ENCODE measurements at regions not wholly inside any gene's neighbourhood (a gene's known extent, or its start where the extent isn't known, plus 50 kb on each side); places are given as distances from the start of the nearest gene placed in this dataset.
A peak's percentile ranks its signal among the peaks of the same experiment; 100 is the strongest.

DNA sequence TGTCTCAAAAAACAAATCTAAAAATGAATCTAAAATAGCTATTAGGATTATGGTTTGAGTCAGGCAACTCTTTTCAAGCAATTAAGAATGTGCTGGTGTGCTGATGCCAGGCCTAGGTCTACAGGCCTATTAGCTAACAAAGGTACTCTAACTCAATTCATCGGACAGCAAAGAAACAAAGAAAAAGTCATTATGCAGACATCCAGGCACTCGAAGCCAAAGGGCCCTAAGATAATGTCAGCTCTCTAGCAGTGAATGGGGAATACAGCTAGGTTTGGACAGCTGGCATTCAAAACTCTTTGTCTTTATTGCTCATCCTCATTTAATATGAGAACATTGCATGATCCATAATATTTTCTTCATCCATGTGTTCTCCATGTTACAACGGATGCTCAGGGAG is 108.5 kb downstream of the TMEM114 start:
- H3K27me3 ChIP-seq (replicated peaks in 1 of 4; ENCODE audit: control insufficient read depth in 3 of 4, extremely low read depth in 1 of 4, insufficient read depth in 3 of 4, low read length in 3 of 4) = peaks cover 0 to 30% (median 14%) of the 10 kb centered on the region in 4 experiments; a peak in 6 of 7 replicates
- no peaks in the 10 kb centered on the region for H3K23me2 ChIP-seq (ENCODE audit: low read depth, low read length)
- no peak overlapping the region for H2BK15ac ChIP-seq (ENCODE audit: low read length)
- no peak overlapping the region for H2AK5ac ChIP-seq (ENCODE audit: low read depth, low read length)
- FAIRE-seq = no peak
- no peak for DNase-seq (ENCODE audit: low read depth in 1 of 2, low spot score in 2 of 2)
- H3K4me1 ChIP-seq (replicated peaks in 1 of 4; ENCODE audit: control insufficient read depth in 3 of 4, insufficient read depth in 4 of 4, low read length in 3 of 4) = no peaks in the 10 kb centered on the region
- no peak overlapping the region for H3K4me3 ChIP-seq (ENCODE audit: extremely low read depth in 1 of 4, insufficient read depth in 2 of 4, low read depth in 3 of 4, low read length in 4 of 4)
- H4K5ac ChIP-seq (ENCODE audit: insufficient read length, low read depth, low read length) = no peak overlapping the region
- H2BK20ac ChIP-seq (ENCODE audit: low read length) = no peak overlapping the region
- no peak overlapping the region for H3K18ac ChIP-seq (ENCODE audit: extremely low read depth, low read length)
- no peak overlapping the region for H2BK120ac ChIP-seq (replicated peaks; ENCODE audit: low read depth, low read length)
- H3K27ac ChIP-seq (ENCODE audit: low read depth, low read length) = no peak overlapping the region
- no peak overlapping the region for H3K56ac ChIP-seq (replicated peaks; ENCODE audit: insufficient read length, low read depth, low read length)
- TF ChIP-seq TCF12 (IDR thresholded peaks at IDR 0.05; ENCODE audit: low read depth, low read length) (0 out of 2 replicates have a peak, but pooled peaks have one; percentile 69), SAP30 (IDR thresholded peaks at IDR 0.05; ENCODE audit: insufficient read depth, insufficient replicate concordance, low read length) (no peak), EP300 (IDR thresholded peaks at IDR 0.05; ENCODE audit: borderline replicate concordance in 1 of 2, low read depth in 2 of 2, low read length in 2 of 2) (no peak), TAF7 (optimal IDR thresholded peaks at IDR 0.05; ENCODE audit: borderline replicate concordance, low read depth, low read length) (no peak), SIRT6 (IDR thresholded peaks at IDR 0.05; ENCODE audit: low read length) (no peak), SRF (IDR thresholded peaks at IDR 0.05; ENCODE audit: low read depth, low read length) (no peak), BACH1 (IDR thresholded peaks at IDR 0.05; ENCODE audit: low read length) (no peak), BCL11A (IDR thresholded peaks at IDR 0.05; ENCODE audit: low read depth in 2 of 2, low read length in 2 of 2) (no peak), NANOG (IDR thresholded peaks at IDR 0.05; ENCODE audit: insufficient read depth, low read depth, low read length, poor library complexity, severe bottlenecking) (peak; percentile 67), POLR2AphosphoS5 (IDR thresholded peaks at IDR 0.05; ENCODE audit: low read depth, low read length) (peak; percentile 52; the same call in 1 of the 2 replicates)
- no peak overlapping the region for H3K14ac ChIP-seq (ENCODE audit: insufficient read length)
- ChIA-PET CTCF (ENCODE audit: partially characterized antibody) (interaction anchor here (0.6 to 2.6 kb wide), 4 partner anchors 12 to 350 kb away, joined by 3 to 11 read pairs (median 4); no protein-coding TSS in a partner anchor), POLR2A (ENCODE audit: partially characterized antibody) (interaction anchor here (0.7 kb wide), 1 partner anchor 183 kb away, joined by 3 read pairs; no protein-coding TSS in a partner anchor)
- H3K9ac ChIP-seq (replicated peaks in 1 of 4; ENCODE audit: extremely low read depth in 1 of 4, low read depth in 3 of 4, low read length in 3 of 4) = no peak overlapping the region
- no peak overlapping the region for H2AFZ ChIP-seq (ENCODE audit: low read length)
- H3K9me3 ChIP-seq (ENCODE audit: insufficient read depth in 2 of 2, low read depth in 1 of 2, low read length in 1 of 2) = no peaks in the 10 kb centered on the region
- H3K23ac ChIP-seq (ENCODE audit: insufficient read length) = no peak overlapping the region
- H2BK5ac ChIP-seq (ENCODE audit: low read depth, low read length) = no peak overlapping the region
- 76% methylated on average over 3 of the region's 3 CpGs; no CpG with 5 or more reads in 1 of the 2 experiments for WGBS, 2 experiments (ENCODE audit: extremely low coverage in 1 of 2, insufficient coverage in 1 of 2, insufficient read length in 1 of 2, insufficient replicate concordance in 2 of 2, low coverage in 1 of 2, low lambda C conversion rate in 2 of 2, missing lambda C conversion rate in 1 of 2)
- H3K4me2 ChIP-seq (ENCODE audit: insufficient read depth in 1 of 2, low read depth in 2 of 2, low read length in 2 of 2) = no peak overlapping the region
- H3K79me2 ChIP-seq (ENCODE audit: control insufficient read depth in 1 of 2, insufficient read depth in 2 of 2, low read length in 2 of 2) = no peaks in the 10 kb centered on the region
- H3K4ac ChIP-seq (replicated peaks; ENCODE audit: insufficient read length, low read depth, low read length) = no peak overlapping the region
- no peak overlapping the region for H4K91ac ChIP-seq (replicated peaks; ENCODE audit: insufficient read length, low read length)
- H3K79me1 ChIP-seq (ENCODE audit: low read depth, low read length) = no peaks in the 10 kb centered on the region
- H2BK12ac ChIP-seq (ENCODE audit: low read depth, low read length) = no peak overlapping the region
- H4K20me1 ChIP-seq (replicated peaks in 1 of 2; ENCODE audit: control insufficient read depth in 1 of 2, insufficient read depth in 2 of 2, low read length in 2 of 2) = peaks cover 0 to 3% of the 10 kb centered on the region in 2 experiments
- no peak overlapping the region for H4K8ac ChIP-seq (ENCODE audit: extremely low read depth, insufficient read depth, low read length)
- no peaks in the 10 kb centered on the region for H3K36me3 ChIP-seq (ENCODE audit: control insufficient read depth in 2 of 4, insufficient read depth in 4 of 4, low read length in 3 of 4)
